ENCODE measurements at regions not wholly inside any gene's neighbourhood (a gene's known extent, or its start where the extent isn't known, plus 50 kb on each side); places are given as distances from the start of the nearest gene placed in this dataset.
"Not testable (repeated sequence)": the region's sequence is repeated elsewhere in the genome, so short reads cannot be mapped to it uniquely, and the experiment has no call there.

GRCh38 chrX:40373641-40374040 lies 207.1 kb upstream of the ATP6AP2 start:
- no peak for DNase-seq (ENCODE audit: low read depth)

- DNase-seq (ENCODE audit: low read depth) = no peak
Observed at GRCh38 chrX:40373025-40373424, 207.7 kb upstream of the ATP6AP2 start.

- DNase-seq (ENCODE audit: low read depth) = no peak
Observed at GRCh38 chrX:40371376-40371775, 209.4 kb upstream of the ATP6AP2 start.

GRCh38 chrX:40368611-40369061 lies 212.1 kb upstream of the ATP6AP2 start:
- DNase-seq (ENCODE audit: low read depth) = no peak

GRCh38 chrX:40366661-40367060 lies 214.1 kb upstream of the ATP6AP2 start:
- no peak for DNase-seq (ENCODE audit: low read depth)

- DNase-seq (ENCODE audit: low read depth) = not testable (repeated sequence)
Observed at GRCh38 chrX:40362291-40362690, 218.5 kb upstream of the ATP6AP2 start.

GRCh38 chrX:40360557-40360956 lies 220.2 kb upstream of the ATP6AP2 start:
- no peak for DNase-seq (ENCODE audit: low read depth)

- no peak for DNase-seq (ENCODE audit: low read depth)
Observed at GRCh38 chrX:40359593-40359992, 221.2 kb upstream of the ATP6AP2 start.

- no peak for DNase-seq (ENCODE audit: low read depth)
Observed at GRCh38 chrX:40358994-40359393, 221.8 kb upstream of the ATP6AP2 start.

- DNase-seq (ENCODE audit: low read depth) = no peak
Observed at GRCh38 chrX:40349251-40349650, 231.5 kb upstream of the ATP6AP2 start.

GRCh38 chrX:40346379-40346778 lies 234.4 kb upstream of the ATP6AP2 start:
- DNase-seq (ENCODE audit: low read depth) = no peak

- DNase-seq (ENCODE audit: low read depth) = no peak
Observed at GRCh38 chrX:40343319-40343718, 237.5 kb upstream of the ATP6AP2 start.

- no peak for DNase-seq (ENCODE audit: low read depth)
Observed at GRCh38 chrX:40340116-40340515, 240.7 kb upstream of the ATP6AP2 start.

GRCh38 chrX:40333344-40333743 lies 235.6 kb upstream of the BCOR start:
- DNase-seq (ENCODE audit: low read depth) = no peak

- DNase-seq (ENCODE audit: low read depth) = no peak
Observed at GRCh38 chrX:40331762-40332161, 234.0 kb upstream of the BCOR start.

GRCh38 chrX:40331353-40331752 lies 233.6 kb upstream of the BCOR start:
- DNase-seq (ENCODE audit: low read depth) = no peak

- no peak for DNase-seq (ENCODE audit: low read depth)
Observed at GRCh38 chrX:40329616-40330015, 231.9 kb upstream of the BCOR start.

- no peak for DNase-seq (ENCODE audit: low read depth)
Observed at GRCh38 chrX:40327085-40327484, 229.3 kb upstream of the BCOR start.

GRCh38 chrX:40326186-40326965 lies 228.6 kb upstream of the BCOR start:
- DNase-seq (ENCODE audit: low read depth) = no peak

- DNase-seq (ENCODE audit: low read depth) = no peak
Observed at GRCh38 chrX:40325161-40325560, 227.4 kb upstream of the BCOR start.

- no peak for DNase-seq (ENCODE audit: low read depth)
Observed at GRCh38 chrX:40323977-40324376, 226.2 kb upstream of the BCOR start.

- no peak for DNase-seq (ENCODE audit: low read depth)
Observed at GRCh38 chrX:40320819-40321218, 223.1 kb upstream of the BCOR start.

GRCh38 chrX:40318801-40319200 lies 221.0 kb upstream of the BCOR start:
- DNase-seq (ENCODE audit: low read depth) = no peak

GRCh38 chrX:40318076-40318475 lies 220.3 kb upstream of the BCOR start:
- DNase-seq (ENCODE audit: low read depth) = no peak

All from activated T-helper 9 cell treated with anti-CD3 and anti-CD28 coated beads, Interleukin-2, amount 50 U/mL, for 16 hours (primary cell).